ENCODE measurements at regions not wholly inside any gene's neighbourhood (a gene's known extent, or its start where the extent isn't known, plus 50 kb on each side); places are given as distances from the start of the nearest gene placed in this dataset.

DNA sequence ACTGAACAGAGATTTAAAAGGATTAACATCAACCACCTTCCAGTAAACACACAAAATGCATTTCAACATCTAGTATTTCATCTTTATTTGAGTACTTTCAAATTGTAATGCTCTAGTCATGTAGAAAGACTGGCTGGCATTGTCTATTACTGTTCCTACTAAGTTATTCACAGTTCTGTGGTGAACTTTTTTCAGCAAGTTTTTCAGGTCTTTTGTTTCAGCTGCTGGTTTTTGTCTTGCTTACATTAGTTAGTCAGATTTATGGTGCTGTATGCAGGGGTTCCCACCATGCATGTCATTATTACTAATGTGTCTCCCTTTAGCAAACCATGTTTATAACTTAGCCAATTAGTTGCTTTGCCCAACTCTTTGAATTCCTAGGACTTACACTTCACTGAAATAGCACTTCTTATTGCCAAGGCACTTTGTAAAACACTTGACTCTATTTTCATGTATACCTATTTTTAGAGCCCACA, 253.4 kb upstream of the KITLG start:
- TF ChIP-seq YY1 (IDR thresholded peaks at IDR 0.05; ENCODE audit: insufficient read depth, insufficient read length) = no peak
- TF ChIP-seq ZNF274 (IDR thresholded peaks at IDR 0.05; ENCODE audit: low read depth, low read length) = no peak
